CD1c-positive myeloid dendritic cell (primary cell): ENCODE measurements at regions not wholly inside any gene's neighbourhood (a gene's known extent, or its start where the extent isn't known, plus 50 kb on each side); places are given as distances from the start of the nearest gene placed in this dataset.

Experiments
- DNase-seq: peaks from one replicate; pipeline ENCODE4 v3.0.0-alpha.2; 2016; ENCODE audit errors: extremely low spot score

DNA sequence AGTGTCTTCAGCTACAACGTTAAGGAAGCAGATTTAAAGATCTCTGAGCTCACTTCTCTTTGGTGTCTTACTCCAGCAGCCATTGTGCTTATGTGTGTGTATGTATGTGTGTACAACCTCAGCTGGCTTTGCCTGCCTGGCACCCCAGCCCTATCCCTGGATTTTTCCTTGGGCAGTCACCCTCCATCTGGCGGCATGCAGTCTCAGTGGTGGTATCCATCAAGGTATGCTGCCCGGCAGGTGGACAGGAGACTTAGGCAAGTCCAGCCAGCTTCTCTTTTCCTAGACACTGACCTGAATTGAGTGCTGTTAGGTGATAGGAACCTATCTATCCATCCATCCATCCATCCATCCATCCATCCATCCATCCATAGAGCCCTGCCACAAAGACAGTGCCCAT, 280.8 kb upstream of the CCL2 start:
- no peak for DNase-seq

DNA sequence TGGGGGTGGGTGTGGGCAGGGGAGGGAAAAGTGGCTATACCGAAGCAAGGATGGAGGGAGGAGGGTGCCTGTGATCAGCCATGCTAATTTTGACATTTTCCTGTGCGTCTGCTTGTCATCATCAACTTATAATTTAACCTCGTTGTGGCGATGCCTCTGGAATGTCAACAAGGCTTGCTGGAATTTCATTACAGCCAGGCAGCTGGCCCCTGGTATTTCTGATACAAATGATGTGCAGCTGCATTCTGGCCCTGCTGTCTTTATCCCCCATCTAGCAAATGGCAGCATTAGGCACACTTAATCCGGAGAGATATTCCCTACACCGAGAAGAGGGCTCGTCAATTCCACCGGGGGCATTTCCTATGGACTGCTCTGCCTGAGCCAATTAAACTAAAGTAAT, 278.3 kb upstream of the CCL2 start:
- no peak for DNase-seq

DNA sequence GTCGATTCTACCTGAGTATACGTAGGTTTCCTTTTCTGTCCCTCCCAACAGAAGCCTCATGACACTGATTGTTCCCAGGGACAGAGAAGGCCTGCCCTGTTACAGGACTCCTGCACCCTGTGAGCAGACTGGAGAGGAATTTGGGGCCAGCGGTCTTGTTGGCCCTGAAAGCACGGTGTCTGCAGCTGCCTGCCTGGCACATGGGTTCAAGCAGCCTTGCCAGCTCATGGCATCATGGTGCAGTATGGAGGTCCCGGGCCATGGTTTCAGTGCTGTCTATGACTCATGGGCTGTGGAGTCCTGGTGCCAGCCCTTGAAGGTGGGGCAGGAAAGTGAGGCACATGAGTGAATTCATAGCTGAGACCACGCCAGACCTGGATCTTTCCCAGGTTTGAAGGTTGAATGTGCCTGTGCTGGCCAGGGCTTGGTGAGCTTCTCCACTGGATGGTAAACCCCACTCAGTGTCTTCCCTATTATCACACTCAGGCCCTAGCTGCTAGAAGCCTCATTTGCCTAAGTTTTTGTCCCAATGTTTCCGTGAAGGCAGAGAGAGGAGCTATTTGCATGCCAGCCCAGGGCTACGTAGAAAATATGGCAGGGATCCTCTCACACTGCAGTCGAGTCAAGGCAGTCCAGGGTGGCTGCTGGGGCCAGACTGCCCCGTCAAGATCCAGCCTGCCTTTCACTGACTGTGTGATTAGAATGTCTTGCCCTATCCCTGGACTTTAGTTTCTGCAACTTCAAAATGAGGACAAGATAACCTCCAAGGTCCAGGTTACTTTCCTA, 277.2 kb upstream of the CCL2 start:
- no peak for DNase-seq

DNA sequence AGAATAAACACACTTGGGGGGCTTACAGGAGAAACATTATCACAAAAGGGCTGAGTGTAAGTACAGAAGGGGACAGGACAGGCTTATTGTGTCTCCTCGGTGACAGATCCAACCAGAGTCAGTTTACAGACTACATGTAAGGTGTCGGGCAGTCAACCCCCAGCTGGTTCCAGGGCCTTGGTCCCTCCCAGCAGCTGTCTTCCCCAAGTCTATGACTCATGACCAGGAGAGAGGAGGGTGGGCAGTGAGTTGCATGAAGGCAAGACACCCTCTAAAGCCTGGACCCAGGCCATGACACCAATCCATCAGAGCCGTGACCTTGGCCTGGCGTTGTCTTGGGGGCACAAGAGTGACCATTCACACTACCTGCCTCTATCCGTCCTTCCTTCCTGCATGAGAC, 276.2 kb upstream of the CCL2 start:
- no peak for DNase-seq

DNA sequence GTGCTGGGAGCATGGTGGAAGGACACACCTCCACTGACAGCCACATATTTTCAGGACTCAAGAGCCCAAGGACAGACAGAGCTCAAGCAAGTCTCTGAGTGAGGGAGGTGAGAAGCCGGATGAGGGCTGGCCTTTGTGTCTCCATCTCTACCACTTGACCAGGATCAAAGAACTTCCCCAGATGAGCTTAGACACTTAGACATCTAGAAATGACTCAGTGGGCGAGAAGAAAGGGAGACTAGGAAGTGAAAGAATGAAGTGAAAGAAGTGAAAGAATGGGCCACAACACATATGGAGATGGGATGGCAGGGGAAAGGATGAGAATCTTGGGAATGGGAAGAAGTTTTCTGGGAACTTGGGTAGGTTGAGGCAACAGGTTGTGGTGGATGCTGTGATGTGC, 274.9 kb upstream of the CCL2 start:
- DNase-seq, result peak; percentile 41

DNA sequence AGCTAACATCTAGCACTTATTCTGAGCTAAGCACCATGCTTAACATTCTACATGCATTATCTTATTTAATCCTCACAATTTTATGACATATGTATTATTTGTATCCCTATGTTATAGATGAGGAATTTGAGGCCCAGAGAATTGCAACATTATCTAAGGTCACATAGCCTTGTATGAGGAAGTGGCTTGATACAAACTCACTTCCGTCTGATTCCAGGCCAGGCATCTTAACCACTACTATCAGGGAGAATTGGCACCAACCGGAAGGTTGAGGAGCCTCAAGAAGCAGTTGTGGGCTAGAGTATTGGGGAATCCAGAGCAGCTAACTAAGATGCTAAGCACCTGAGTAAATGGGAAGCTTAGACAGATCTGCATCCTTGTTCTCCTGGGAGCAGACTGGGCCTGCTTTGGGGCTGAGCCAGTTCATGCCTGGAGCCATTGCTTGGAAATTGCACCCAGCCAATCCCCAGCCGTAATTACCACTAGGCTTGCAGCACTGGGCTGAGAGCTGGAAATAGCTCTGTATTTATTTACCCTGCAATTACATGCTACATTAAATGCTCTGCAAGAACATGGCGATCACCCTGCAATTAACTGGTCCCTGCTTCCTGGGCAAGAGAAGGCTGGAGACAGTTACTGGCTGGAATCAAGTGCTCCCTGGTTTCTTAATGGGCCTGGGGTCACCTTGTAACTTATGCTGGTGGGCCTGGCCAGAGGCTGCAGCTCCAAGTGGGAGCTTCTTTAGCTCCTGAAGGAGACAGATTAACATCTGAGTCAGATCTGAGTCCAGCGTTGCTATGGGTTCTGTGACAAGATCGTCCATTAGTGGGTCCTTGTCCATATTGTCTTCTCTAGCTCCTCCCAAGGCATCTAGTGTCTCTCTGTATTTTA, 273.1 kb upstream of the CCL2 start:
- DNase-seq, result peak; percentile 63

DNA sequence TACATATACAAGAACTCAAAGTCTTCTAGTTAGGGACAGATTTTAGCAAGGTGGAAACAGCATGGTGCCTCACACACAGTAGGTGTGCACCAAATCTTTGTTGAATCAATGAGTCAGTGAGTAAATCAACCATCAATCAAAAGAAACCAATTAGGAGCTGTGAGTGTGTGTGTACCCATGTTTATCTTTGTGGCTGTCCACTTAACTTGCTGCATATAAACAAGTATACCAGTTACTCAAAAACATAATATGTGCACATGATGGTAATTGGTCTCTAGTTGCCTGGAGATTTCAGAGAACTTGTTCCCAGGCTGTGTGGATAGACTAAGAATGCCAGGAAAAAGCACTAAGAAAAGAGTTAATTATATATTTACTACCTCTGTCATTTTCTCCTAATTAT, 272.2 kb upstream of the CCL2 start:
- no peak for DNase-seq

DNA sequence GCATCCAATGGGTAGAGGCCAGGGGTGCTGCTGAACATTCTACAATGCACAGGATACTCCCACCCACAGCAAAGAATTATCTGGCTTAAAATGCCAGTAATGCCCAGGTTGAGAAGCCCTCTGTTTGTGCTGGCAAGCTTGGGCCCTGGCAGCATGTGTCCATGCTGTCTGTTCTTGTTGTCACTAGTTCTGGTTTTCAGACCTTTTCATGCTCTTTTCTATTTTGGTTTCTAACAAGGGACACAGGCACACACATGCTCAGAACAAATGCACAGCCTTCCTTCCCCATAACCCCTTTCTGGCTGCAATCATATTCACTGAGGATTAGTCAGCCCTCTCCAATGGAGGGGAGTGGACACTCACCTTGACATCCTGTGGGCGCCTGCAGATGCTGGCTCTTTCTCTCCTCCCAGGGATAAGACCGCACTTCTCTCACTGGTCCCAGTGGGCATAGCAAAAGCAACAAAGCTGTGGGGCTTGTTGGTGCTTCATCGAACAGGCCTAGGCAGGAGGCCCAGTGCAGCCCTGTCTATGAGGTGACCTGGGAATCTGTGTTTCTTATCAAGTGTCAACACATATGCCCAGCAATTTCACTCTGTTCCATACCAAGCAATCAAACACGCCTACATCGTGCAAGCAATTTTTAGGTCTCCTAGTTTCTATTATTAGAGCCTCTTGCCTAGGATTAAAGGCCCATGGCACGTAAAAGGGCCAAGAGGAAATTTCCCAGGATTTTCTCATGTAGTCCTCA, 271.1 kb upstream of the CCL2 start:
- DNase-seq, result no peak

DNA sequence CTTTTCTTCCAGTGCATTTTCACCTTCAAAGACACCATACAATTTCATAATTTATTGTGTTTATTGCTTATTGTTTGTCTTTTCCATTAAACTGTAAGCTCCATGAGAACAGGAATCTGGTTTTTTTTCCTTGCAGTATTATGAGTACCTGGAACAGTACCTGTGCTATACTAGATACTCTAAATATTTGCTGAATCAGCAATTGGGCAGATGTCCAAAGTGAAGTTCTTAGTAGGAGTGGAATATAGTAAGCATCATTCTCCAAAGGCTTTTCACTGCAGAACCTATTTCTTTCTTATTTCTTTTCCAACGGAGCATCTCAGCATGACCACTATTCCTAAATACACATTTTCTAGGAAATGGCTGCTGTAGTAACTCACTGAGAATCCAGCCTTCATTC, 269.0 kb upstream of the CCL2 start:
- DNase-seq, result no peak

DNA sequence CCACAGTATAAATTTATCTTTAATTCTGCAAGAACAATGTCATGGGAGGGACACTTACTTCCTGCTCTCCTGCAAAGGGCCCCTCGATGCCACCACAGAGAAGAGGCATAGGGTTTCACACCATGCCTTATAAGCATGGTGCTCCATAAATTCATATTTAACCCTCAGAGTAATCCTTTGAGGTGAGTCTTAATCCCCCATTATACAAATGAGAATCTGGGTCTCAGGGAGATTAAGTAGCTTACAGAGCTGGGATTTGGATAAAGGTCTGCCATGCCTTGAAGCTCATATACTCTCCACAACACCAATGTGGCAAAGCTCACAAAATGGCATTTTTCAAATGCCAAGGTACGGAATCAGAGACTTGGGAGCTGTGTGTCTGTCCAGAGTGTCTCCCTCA, 268.5 kb upstream of the CCL2 start:
- DNase-seq, result no peak

DNA sequence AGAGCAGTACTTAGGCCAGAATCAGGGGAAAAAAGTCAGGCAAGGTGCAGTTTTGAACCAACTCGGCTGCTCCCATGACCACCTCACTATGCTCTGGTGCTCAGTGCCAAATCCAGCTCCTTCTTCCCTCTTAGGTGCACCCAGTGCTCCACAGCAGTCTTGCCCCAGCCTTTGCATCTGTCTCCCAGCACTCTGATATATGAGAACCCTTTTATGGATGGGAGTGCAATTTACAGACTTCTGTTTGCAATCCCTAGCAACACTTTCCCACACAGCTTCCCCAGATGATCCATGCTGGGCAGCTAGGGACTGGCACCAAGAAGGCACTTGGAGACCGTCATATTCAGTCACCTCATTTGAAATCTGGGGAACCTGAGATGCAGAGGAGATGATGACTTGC, 267.9 kb upstream of the CCL2 start:
- no peak for DNase-seq

DNA sequence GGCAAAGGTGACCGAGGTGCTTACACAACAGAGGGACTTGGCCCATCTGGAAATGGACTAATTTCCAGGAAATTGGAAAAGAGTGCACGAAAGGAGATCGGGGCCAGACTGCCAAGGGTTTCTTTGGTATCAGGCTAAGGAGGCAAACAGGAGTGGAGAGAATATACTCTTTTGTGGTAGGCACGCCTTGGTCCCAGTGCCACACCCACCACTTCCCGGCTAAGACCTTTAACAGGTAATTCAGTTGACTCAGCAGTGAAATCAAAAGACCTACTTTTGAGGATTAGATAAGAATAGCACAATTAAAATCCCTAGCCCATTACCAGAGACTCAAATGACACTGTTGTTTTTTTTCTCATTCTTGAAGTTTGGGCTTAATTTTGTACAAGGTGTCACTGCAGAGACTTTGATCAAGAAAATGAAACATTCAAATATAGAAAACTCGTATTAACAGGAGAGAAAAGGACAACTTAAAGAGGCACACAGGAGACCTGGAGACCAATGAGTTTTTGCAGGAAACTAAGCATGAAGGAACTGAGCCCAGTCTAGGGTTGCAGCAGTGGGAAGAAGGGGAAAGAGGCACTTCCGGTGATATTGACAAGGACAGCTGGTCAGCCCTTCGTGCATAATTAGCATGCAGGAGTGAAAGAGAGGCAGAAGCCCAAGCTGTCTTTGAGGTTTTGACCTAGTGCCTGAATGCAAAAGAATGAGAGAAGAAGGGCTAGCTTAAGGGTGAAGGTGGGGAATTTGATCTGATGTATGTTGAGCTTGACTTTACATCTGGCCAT, 265.5 kb upstream of the CCL2 start:
- no peak for DNase-seq

DNA sequence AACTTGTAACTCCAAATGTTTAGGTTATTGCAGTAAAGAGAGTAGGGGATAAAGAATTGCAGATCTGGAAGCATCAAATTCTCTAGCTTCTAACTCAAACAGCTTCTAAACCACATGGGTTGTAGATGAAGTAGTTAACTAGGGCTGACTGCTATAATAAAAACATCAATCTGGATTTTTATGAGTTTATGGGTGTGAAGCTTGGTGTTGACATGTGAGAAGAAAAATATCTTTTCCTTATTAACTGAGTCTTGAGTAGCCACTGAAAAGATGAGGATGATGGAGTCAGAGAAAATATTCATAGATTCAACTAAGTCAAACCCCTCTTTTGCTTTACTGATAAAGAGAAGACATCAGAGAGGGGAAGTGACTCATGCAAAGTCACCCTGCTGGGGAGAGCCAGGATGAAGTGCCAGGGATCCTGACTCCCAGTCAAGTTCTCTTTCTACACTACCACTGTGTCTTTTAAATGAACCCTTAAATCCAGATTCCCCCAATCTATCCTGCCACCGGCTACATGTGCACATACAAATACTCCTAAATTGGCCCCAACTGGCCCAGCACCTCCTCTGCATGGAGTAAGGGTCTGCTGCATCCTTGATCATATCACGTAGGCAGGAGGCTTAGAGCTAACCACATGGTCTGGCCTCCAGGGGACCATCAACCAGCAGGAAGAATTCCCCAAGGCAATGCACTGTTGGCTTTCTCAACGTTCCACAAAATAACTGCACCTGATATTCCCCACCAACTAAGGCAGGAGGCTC, 264.0 kb upstream of the CCL2 start:
- no peak for DNase-seq

DNA sequence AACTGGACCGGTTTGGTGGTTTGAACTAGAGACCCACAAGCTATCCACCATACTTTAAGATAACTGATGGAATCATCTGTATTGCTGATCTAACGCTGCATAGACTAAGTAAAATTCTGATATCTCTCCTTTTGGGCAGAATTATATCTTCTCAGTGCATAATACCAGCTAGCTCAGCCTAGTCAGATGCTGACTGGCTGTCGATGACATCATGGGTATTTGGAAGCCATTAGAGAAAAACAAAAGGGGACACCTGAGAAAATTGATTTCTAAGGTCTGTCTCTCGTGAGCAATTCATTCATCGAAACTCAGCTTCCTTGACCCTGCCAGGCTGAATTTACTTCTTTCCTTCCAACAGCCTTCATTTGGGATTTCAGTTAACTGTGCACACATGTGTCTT, 263.0 kb upstream of the CCL2 start:
- no peak for DNase-seq

DNA sequence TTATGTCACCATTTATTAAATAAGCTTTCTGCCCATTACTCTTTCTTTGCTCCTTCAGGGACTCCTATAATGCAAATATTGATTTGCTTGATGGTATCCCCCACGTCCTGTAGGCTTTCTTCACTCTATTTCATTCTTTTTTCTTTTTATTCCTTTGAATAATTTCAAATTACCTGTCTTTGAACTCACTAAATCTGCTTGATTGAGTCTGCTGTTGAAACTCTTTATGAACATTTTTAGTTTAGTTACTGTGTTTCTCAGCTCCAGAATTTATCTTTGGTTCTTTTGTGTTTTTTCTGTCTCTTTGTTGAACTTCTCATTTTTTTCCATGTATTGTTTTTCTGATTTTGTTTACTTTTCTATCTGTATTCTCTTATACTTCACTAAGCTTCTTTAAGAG, 254.4 kb upstream of the CCL2 start:
- no peak for DNase-seq

DNA sequence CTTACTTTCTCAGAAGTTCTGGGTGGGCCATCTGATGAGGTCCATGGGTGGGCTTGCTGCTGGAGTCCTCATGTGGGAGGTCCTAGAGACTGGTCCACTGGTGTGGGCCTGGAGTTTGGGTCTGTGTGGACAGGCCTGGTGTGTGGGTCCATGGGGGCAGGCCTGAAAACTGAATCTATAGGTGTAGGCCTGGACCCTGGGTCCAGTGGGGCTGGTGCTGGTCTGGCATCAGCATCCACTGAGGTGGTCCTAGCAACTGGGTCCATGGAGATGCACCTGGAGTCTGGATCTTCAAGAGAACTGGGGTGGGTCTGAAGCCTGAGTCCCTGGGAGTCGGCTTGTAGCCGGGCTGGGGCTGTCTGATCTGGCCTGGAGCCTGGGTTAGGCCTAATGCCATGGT, 253.8 kb upstream of the CCL2 start:
- no peak for DNase-seq

DNA sequence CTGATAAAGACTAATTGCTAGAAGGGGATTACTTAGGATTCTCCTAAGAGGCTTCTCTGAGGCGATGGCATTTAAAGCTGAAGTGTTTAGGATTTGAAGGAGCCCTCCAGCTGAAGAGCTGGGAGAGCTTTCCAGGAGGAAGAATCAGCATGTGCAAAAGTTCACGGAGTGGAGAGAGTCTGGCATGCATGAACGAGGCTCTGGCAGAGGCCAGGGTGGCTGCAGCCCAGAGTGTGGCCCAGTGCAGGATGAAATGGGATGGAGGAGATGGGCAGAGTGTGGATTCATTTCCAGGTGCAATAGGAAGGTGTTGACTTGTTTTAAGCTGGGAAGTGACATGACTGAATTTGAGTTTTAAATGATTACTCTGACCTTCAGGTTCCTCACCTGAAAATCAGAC, 249.0 kb upstream of the CCL2 start:
- DNase-seq, result no peak

DNA sequence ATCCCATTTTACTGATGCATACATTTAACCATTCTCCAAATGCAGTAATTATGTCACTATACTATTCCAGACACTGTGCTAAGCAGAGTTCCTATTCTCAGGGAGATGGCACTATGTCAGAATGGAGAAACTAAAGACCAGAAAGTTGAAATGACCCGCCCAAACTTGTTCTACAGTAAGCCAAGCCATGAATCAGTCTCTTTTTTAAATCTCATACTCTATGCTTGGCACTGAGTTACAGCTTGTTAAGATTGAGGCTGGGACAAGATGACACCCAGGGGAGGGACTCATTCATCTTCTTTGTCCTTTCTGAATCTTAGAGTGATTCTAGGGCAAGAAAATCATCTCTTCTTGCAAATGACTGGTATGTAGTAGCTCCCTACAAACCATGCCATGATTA, 247.0 kb upstream of the CCL2 start:
- no peak for DNase-seq

DNA sequence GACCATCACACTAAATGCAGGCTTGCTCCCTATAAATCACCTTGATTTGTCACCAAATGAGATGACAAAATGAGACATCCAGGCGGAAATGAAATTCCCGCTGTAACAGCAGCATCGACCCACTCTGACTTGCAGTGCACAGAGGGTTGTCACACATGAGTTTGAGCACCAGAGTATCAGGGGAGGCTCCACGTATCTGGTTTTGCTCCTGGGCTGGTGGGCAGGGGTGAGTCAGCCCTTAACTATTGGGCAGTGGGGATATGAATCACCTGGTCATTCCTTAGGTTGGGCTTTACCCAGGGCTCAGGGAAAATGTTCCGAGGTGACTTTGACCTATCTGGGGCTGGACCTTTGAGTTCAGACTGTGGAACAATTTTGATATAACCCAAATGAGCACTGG, 245.2 kb upstream of the CCL2 start:
- DNase-seq, result no peak

DNA sequence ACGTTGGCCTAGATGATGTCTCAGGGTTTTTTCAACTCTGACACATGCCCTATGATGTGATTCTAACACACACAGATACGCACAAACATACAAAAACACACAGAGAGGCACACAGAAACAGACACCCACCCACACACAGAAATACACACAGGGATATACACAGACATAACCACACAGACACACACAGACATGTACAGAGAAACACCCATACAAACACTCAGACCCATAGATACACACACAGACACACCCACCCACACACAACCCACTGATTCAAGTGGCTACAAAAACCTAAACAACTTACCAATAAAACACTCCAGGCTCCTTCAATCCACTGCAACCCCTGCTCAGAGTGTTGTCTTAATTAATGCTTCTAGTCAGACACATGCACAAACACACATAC, 244.6 kb upstream of the CCL2 start:
- no peak for DNase-seq

DNA sequence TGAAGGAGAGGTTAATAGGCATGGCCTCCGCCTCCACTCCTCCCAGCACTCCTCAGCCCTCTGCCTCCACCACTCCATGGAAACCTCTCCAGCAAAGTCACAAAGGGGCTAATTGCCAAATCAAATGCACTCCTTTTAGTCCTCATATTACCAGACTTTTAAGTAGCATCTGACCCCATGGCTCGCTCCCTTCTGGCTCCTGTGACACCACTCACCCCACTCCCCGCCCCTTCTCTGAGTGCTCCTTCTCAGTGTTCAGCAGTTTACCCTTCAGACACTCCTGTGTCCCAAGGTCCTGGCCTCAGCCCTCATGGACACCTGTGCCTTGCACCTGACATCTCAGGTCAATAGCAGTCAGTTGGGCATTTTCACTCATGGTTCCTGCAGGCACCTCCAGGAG, 243.5 kb upstream of the CCL2 start:
- no peak for DNase-seq
